Coronary artery (tissue), 2 donors: ENCODE measurements at regions not wholly inside any gene's neighbourhood (a gene's known extent, or its start where the extent isn't known, plus 50 kb on each side); places are given as distances from the start of the nearest gene placed in this dataset.

ENCODE experiments used
- DNase-seq: peaks from one replicate; pipeline ENCODE4 v3.0.0-alpha.2; 2017; ENCODE audit warnings: low spot score
- H3K27ac ChIP-seq, 2 donors: fragments of 200-600 bp; sonication (generic); one replicate each; pipeline ENCODE4 v1.5.1; 2016 to 2019
- H3K4me3 ChIP-seq: fragments of 200-600 bp; sonication (generic); 2 replicates; pipeline ENCODE4 v1.5.1; 2016; ENCODE audit warnings: mild to moderate bottlenecking, moderate library complexity
- CTCF ChIP-seq: fragments of 200-600 bp; sonication (generic); IDR thresholded peaks from one replicate; pipeline ENCODE4 v1.5.1; 2019; ENCODE audit warnings: antibody characterized with exemption

DNA sequence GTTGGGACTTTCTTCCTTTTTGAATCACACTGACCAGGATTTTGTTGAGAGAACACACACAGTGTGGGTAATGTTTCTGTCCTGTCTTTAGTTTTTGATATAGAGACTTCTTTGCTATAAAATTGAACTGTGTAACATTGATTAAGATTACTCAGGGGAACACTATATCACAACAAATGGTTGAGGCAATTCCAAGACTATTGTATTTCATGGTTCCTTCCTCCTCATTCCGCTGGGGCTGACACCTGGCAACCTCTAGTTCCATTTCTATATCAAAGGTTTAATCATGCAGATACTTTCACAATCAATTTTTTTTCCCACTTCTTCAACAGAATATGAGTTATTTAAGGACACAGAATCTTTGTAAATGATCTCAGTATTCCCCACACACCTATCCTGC is 182.2 kb downstream of the TAF11L14 start:
- Histone ChIP-seq H3K4me3 (no peak overlapping the region), H3K27ac (no peak overlapping the region)
- TF ChIP-seq CTCF = no peak
- no peak for DNase-seq

- DNase-seq = no peak
- TF ChIP-seq CTCF = no peak
- Histone ChIP-seq H3K4me3 (no peak overlapping the region), H3K27ac (no peak overlapping the region)
Observed at GRCh38 chr5:17816944-17817343, 182.7 kb downstream of the TAF11L14 start.

GRCh38 chr5:17817990-17818389 is 183.7 kb downstream of the TAF11L14 start:
- DNase-seq = no peak
- Histone ChIP-seq H3K4me3 (no peak overlapping the region), H3K27ac (no peak overlapping the region)
- TF ChIP-seq CTCF = no peak

- Histone ChIP-seq H3K4me3 (no peak overlapping the region), H3K27ac (no peak overlapping the region)
- TF ChIP-seq CTCF = no peak
- no peak for DNase-seq
Observed at GRCh38 chr5:17819783-17820182, 185.5 kb downstream of the TAF11L14 start.

- no peak for DNase-seq
- H3K4me3 ChIP-seq = no peak overlapping the region
- no peak for TF ChIP-seq CTCF
- no peak overlapping the region for H3K27ac ChIP-seq
Observed at GRCh38 chr5:17828681-17829080, 194.4 kb downstream of the TAF11L14 start.

DNA sequence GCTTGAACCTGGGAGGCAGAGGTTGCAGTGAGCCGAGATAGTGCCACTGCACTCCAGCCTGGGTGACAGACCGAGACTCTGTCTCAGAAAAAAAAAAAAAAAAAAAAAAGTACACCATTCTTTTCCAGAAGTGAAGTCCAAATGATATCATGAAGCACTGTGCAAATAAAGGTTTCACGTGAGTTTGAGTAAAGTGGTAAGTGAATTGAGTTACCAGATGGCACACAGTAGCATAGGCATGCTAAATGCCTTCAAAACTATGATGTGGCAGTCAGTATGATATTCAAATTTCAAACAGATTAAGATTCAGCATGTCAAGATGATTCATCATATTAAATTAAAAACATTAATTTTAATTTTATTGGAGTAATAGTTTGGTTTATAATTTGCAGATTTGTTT is 195.2 kb downstream of the TAF11L14 start:
- Histone ChIP-seq H3K27ac (no peak overlapping the region), H3K4me3 (no peak overlapping the region)
- DNase-seq = no peak
- TF ChIP-seq CTCF = no peak

DNA sequence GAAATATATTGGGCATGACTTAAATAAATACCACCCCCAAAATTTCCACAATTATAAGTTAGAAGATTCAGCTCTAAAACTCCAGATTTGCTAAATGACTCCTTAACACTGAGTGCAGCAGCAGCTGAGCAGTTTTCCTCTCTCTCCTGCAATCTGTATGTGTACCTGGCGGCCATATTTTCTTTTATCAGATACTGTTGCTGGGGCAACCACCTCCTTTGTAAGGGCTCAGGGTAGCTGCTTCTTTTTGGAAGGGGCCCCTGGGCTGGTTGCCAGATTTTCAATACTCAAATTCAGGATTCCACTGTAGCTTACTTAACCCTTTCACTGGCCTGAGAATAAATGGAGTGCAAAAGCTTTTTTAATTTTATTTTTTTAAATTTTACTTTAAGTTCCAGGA is 197.0 kb downstream of the TAF11L14 start:
- Histone ChIP-seq H3K4me3 (no peak overlapping the region), H3K27ac (no peak overlapping the region)
- no peak for TF ChIP-seq CTCF
- DNase-seq = no peak
